Adipocyte (in vitro differentiated cells): ENCODE measurements at regions not wholly inside any gene's neighbourhood (a gene's known extent, or its start where the extent isn't known, plus 50 kb on each side); places are given as distances from the start of the nearest gene placed in this dataset.
A peak's percentile ranks its signal among the peaks of the same experiment; 100 is the strongest.
"Not testable (repeated sequence)": the region's sequence is repeated elsewhere in the genome, so short reads cannot be mapped to it uniquely, and the experiment has no call there.

ENCODE experiments used
- DNase-seq: peaks from one replicate; pipeline ENCODE4 v3.0.0-alpha.2; 2015; ENCODE audit warnings: low read depth
- H3K27me3 ChIP-seq: replicated peaks from 2 replicates; pipeline ENCODE4 v1.7.0; 2013; ENCODE audit warnings: mild to moderate bottlenecking, low read length, moderate library complexity; ENCODE audit not compliant: control insufficient read depth, insufficient read depth
- H3K36me3 ChIP-seq: 2 replicates; pipeline ENCODE4 v1.7.0; 2013; ENCODE audit warnings: low read length, mild to moderate bottlenecking, moderate library complexity; ENCODE audit not compliant: control insufficient read depth, insufficient read depth, severe bottlenecking
- H3K4me1 ChIP-seq: 2 replicates; pipeline ENCODE4 v1.7.0; 2013; ENCODE audit warnings: mild to moderate bottlenecking, low read length, moderate library complexity; ENCODE audit not compliant: control insufficient read depth, insufficient read depth
- H3K4me3 ChIP-seq: 2 replicates; pipeline ENCODE4 v1.7.0; 2013; ENCODE audit warnings: mild to moderate bottlenecking, low read length, moderate library complexity
- H3K9ac ChIP-seq: 2 replicates; pipeline ENCODE4 v1.7.0; 2013; ENCODE audit warnings: mild to moderate bottlenecking, low read length, moderate library complexity
- H3K9me3 ChIP-seq: 2 replicates; pipeline ENCODE4 v1.7.0; 2013; ENCODE audit warnings: mild to moderate bottlenecking, low read length, moderate library complexity; ENCODE audit not compliant: control insufficient read depth

DNA sequence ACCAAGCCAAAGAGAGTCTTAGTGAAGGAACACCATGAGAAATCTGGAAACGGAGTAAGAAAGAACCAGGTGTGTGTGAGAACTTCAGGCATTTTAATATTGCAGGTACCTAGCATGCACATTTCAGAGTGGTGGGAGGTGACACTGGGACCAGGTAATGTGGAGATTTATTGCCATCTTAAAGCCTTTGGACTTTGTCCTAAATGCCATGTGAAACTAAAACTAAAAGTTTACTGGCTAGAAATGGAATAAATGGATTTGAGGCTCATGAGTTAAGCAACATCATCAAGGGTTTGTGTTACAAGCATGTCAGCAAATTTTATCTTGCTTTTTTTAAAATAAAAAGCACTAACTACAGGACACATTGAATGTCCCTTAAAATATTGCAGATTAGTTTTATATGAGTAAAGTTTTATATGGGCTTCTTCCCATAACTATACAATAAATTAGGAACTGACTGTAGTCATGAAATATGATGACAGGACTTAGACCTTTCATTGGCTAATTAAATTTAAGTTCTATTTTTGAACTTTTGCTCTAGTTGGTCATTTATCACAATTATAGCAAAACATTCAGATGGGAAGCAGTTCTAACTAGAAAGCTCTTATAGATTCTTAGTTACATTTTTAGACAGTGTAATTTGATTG is 721.1 kb upstream of the NOVA1 start:
- H3K9me3 ChIP-seq: peaks cover 5% of the 10 kb centered on the region
- no peak overlapping the region for H3K9ac ChIP-seq
- H3K36me3 ChIP-seq: no peaks in the 10 kb centered on the region
- no peaks in the 10 kb centered on the region for H3K4me1 ChIP-seq
- DNase-seq: no peak
- no peaks in the 10 kb centered on the region for H3K27me3 ChIP-seq
- no peak overlapping the region for H3K4me3 ChIP-seq

DNA sequence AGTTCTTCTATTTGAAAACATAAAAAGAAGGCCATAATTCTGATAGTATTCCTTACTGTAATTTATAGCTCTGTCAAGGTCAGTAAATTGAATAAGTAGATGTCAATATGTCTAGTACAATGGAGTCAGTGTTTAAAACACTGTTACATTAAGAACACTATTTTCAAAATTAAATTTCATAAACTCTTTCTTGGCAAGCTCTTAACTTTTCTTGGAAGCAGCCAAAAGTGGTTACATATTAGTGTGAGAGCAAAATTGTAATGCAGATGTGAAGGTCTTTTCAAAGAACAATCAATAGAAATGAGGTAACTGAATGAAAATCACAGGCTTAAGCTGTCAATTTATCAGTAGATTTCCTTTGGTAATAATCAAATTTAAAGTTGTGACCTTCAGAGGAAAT is 722.4 kb upstream of the NOVA1 start:
- H3K4me1 ChIP-seq: no peaks in the 10 kb centered on the region

GRCh38 chr14:27327095-27327494 is 729.3 kb upstream of the NOVA1 start:
- Histone ChIP-seq H3K9ac (no peak overlapping the region), H3K4me1 (no peaks in the 10 kb centered on the region), H3K36me3 (no peaks in the 10 kb centered on the region), H3K4me3 (no peak overlapping the region), H3K27me3 (no peaks in the 10 kb centered on the region), H3K9me3 (peaks cover 21% of the 10 kb centered on the region)
- DNase-seq: no peak

More for the DNA sequence above, 722.4 kb upstream of the NOVA1 start:
- Histone ChIP-seq H3K36me3 (no peaks in the 10 kb centered on the region), H3K27me3 (no peaks in the 10 kb centered on the region), H3K9ac (no peak overlapping the region), H3K4me3 (no peak overlapping the region), H3K9me3 (peaks cover 12% of the 10 kb centered on the region)
- DNase-seq: no peak

GRCh38 chr14:27338012-27338411 is 740.2 kb upstream of the NOVA1 start:
- no peaks in the 10 kb centered on the region for H3K27me3 ChIP-seq
- no peaks in the 10 kb centered on the region for H3K36me3 ChIP-seq
- H3K4me3 ChIP-seq: no peak overlapping the region
- H3K9ac ChIP-seq: no peak overlapping the region
- H3K4me1 ChIP-seq: no peaks in the 10 kb centered on the region
- no peak for DNase-seq
- H3K9me3 ChIP-seq: no peaks in the 10 kb centered on the region

DNA sequence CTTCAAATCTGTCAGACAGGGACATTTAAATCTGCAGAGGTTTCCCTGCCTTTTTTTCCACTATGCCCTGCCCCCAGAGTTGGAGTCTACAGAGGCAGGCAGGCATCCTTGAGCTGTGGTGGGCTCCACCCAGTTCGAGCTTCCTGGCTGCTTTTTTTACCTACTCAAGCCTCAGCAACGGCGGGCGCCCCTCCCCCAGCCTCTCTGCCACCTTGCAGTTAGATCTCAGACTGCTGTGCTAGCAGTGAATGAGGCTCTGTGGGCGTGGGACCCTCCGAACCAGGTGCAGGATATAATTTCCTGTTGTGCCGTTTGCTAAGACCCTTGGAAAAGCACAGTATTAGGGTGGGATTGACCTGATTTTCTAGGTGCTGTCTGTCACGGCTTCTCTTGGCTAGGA is 765.2 kb upstream of the NOVA1 start:
- not testable (repeated sequence) for H3K9ac ChIP-seq, DNase-seq, H3K4me1 ChIP-seq, H3K36me3 ChIP-seq, H3K4me3 ChIP-seq, H3K9me3 ChIP-seq, H3K27me3 ChIP-seq

- no peaks in the 10 kb centered on the region for H3K4me1 ChIP-seq
- DNase-seq: no peak
- no peak overlapping the region for H3K4me3 ChIP-seq
These were observed 768.8 kb upstream of the NOVA1 start for GRCh38 chr14:27366596-27366995.

GRCh38 chr14:27367345-27367744 is 769.5 kb upstream of the NOVA1 start:
- Histone ChIP-seq H3K4me1 (no peaks in the 10 kb centered on the region), H3K27me3 (no peaks in the 10 kb centered on the region), H3K9ac (no peak overlapping the region), H3K4me3 (no peak overlapping the region), H3K9me3 (no peaks in the 10 kb centered on the region), H3K36me3 (no peaks in the 10 kb centered on the region)
- peak; percentile 12 for DNase-seq

More at GRCh38 chr14:27366596-27366995, 768.8 kb upstream of the NOVA1 start:
- H3K27me3 ChIP-seq: no peaks in the 10 kb centered on the region
- no peak overlapping the region for H3K9ac ChIP-seq
- no peaks in the 10 kb centered on the region for H3K36me3 ChIP-seq
- no peaks in the 10 kb centered on the region for H3K9me3 ChIP-seq

- H3K4me1 ChIP-seq: no peaks in the 10 kb centered on the region
- H3K27me3 ChIP-seq: no peaks in the 10 kb centered on the region
- H3K4me3 ChIP-seq: no peak overlapping the region
- H3K9me3 ChIP-seq: no peaks in the 10 kb centered on the region
- no peaks in the 10 kb centered on the region for H3K36me3 ChIP-seq
- no peak overlapping the region for H3K9ac ChIP-seq
- DNase-seq: no peak
These were observed 772.2 kb upstream of the NOVA1 start for GRCh38 chr14:27370074-27370473.

- DNase-seq: no peak
- Histone ChIP-seq H3K4me3 (no peak overlapping the region), H3K27me3 (no peaks in the 10 kb centered on the region), H3K9ac (no peak overlapping the region), H3K9me3 (no peaks in the 10 kb centered on the region), H3K36me3 (no peaks in the 10 kb centered on the region), H3K4me1 (no peaks in the 10 kb centered on the region)
These were observed 772.9 kb upstream of the NOVA1 start for GRCh38 chr14:27370775-27371174.

- Histone ChIP-seq H3K9me3 (no peaks in the 10 kb centered on the region), H3K27me3 (no peaks in the 10 kb centered on the region), H3K9ac (no peak overlapping the region), H3K4me1 (no peaks in the 10 kb centered on the region), H3K4me3 (no peak overlapping the region), H3K36me3 (no peaks in the 10 kb centered on the region)
- no peak for DNase-seq
These were observed 773.4 kb upstream of the NOVA1 start for GRCh38 chr14:27371209-27371608.

- Histone ChIP-seq H3K27me3 (no peaks in the 10 kb centered on the region), H3K4me3 (no peak overlapping the region), H3K4me1 (no peaks in the 10 kb centered on the region), H3K9ac (no peak overlapping the region), H3K9me3 (no peaks in the 10 kb centered on the region), H3K36me3 (no peaks in the 10 kb centered on the region)
- DNase-seq: no peak
These were observed 774.0 kb upstream of the NOVA1 start for GRCh38 chr14:27371868-27372267.

DNA sequence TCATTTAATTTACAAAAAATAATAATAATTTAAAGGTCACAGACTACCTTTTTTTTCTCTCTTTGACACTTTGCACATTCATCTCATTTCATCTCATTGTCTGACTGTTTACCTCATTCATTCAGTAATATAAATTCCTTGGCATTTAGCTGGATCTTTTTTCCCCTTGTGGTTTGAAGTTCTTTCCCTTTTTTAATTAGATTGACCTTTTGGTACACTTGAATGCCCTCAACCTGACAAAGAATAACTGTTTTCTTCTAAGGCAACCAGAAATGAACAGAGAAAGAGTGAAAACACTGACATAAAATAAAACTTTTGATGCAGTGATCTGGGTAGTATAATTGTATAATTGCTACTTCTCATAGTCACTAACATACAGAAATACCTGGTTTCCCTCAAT is 774.9 kb upstream of the NOVA1 start:
- Histone ChIP-seq H3K9ac (no peak overlapping the region), H3K4me1 (no peaks in the 10 kb centered on the region), H3K27me3 (no peaks in the 10 kb centered on the region), H3K4me3 (no peak overlapping the region), H3K36me3 (no peaks in the 10 kb centered on the region), H3K9me3 (no peaks in the 10 kb centered on the region)
- DNase-seq: no peak
